ENCODE measurements at regions not wholly inside any gene's neighbourhood (a gene's known extent, or its start where the extent isn't known, plus 50 kb on each side); places are given as distances from the start of the nearest gene placed in this dataset.

GRCh38 chr6:37580176-37580955, 80.7 kb upstream of the CCDC167 start:
- CTCF ChIA-PET = interaction anchor here (0.7 to 3.0 kb wide), 6 partner anchors 11 to 111 kb away, joined by 3 to 11 read pairs (median 4); no protein-coding TSS in a partner anchor
- no peak for DNase-seq
- H3K4me1 Mint-ChIP-seq (ENCODE audit: low read depth) = no peaks in the 10 kb centered on the region
- intact Hi-C loops (cut with micrococcal nuclease) = loop anchor here (10.0 kb wide), 1 partner anchor 914 kb away; no protein-coding TSS in a partner anchor
- H3K9me3 Mint-ChIP-seq = no peaks in the 10 kb centered on the region
- H3K27me3 Mint-ChIP-seq = no peaks in the 10 kb centered on the region
- POLR2A ChIA-PET = no interaction called here
- no peaks in the 10 kb centered on the region for H3K36me3 Mint-ChIP-seq
- H3K4me3 Mint-ChIP-seq = no peak overlapping the region
- no peak overlapping the region for H3K27ac Mint-ChIP-seq

DNA sequence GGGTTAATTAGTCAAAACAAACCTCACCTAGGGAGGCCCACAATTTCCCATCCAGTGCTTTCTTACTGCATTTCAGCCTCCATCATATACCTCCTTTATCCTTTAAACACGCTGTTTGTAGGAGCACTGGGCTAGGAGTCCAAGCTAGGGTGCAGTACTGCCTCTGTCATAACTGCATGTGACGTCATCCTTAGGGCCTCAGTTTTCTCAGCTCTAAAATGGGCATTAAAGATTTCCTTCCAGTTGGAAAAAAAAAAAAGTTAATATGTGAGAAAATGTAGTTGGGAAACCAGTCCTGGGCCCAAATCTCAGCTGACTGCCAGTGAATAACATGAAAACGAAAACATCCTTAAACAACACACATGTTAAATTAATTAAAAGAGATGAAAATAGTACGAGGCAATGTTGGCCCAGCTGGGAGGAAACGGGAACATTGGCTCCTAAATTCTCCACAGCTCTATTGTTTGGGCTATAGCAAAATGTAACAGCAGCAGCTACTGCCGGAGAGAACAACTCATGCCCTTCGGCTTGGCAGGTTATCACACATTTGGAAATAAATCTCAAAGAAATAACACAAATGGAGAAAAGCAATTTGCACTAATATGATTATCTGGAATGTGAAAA, 79.9 kb upstream of the CCDC167 start:
- Mint-ChIP-seq H3K27me3 (no peaks in the 10 kb centered on the region), H3K36me3 (no peaks in the 10 kb centered on the region), H3K9me3 (no peaks in the 10 kb centered on the region), H3K4me3 (no peak overlapping the region), H3K27ac (no peak overlapping the region), H3K4me1 (ENCODE audit: low read depth) (no peaks in the 10 kb centered on the region)
- POLR2A ChIA-PET = no interaction called here
- CTCF ChIA-PET = interaction anchor here (0.7 to 3.0 kb wide), 5 partner anchors 74 to 112 kb away, joined by 3 to 11 read pairs (median 5); no protein-coding TSS in a partner anchor
- DNase-seq = no peak
- intact Hi-C loops (cut with micrococcal nuclease) = loop anchor here (10.0 kb wide), 2 partner anchors 195 to 915 kb away; no protein-coding TSS in a partner anchor

DNA sequence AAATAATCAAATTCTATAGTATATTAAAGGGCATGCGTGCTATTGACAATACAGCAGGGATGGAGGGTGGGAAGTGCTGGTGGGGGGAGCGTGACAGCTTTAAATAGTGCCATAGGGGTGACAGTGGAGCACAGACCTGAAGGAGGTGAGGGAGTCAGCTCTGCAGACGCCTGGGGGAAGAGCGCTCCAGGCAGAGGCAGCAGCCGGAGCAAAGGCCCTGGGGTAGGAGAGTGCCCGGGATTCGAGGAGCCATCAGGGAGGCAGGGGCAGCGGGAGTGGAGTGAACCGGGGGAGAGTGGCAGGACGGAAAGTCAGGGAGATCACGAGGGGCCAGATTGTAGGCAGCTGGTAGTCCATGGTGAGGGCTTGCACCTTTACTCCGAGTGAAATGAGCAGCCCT, 78.4 kb upstream of the CCDC167 start:
- intact Hi-C loops (cut with micrococcal nuclease) = loop anchor here (10.0 kb wide), 1 partner anchor 193 kb away; no protein-coding TSS in a partner anchor
- ChIA-PET CTCF (interaction anchor here (0.5 to 0.9 kb wide), 3 partner anchors 15 to 168 kb away, joined by 3 to 4 read pairs (median 3); no protein-coding TSS in a partner anchor), POLR2A (no interaction called here)
- no peak for DNase-seq
- no peak overlapping the region for H3K4me3 Mint-ChIP-seq
- H3K36me3 Mint-ChIP-seq = no peaks in the 10 kb centered on the region
- H3K4me1 Mint-ChIP-seq (ENCODE audit: low read depth) = no peaks in the 10 kb centered on the region
- H3K27ac Mint-ChIP-seq = no peak overlapping the region
- H3K9me3 Mint-ChIP-seq = no peaks in the 10 kb centered on the region
- no peaks in the 10 kb centered on the region for H3K27me3 Mint-ChIP-seq

DNA sequence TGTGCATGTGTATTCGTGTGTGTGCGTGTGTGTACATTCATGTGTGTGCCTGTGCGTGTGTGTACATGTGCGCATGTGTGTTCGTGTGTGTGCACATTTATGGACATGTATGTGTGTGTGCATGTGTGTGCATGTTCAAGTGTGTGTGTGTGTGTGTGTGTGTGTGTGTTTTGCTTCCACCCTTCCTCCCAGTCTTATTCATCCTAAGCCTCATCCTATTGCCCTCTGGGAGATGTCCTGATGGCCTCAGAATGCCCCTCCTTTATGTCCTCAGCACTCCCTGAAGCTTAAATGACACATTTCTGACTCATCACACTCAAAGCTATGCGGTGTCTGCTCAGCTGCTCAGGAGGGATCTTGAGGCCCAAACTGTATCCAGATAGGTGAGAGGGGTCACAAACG, 76.6 kb upstream of the CCDC167 start:
- DNase-seq = no peak
- Mint-ChIP-seq H3K4me3 (no peak overlapping the region), H3K36me3 (no peaks in the 10 kb centered on the region), H3K9me3 (no peaks in the 10 kb centered on the region), H3K27ac (no peak overlapping the region), H3K27me3 (no peaks in the 10 kb centered on the region), H3K4me1 (ENCODE audit: low read depth) (no peaks in the 10 kb centered on the region)
- ChIA-PET POLR2A (no interaction called here), CTCF (interaction anchor here (1.3 to 1.4 kb wide), 2 partner anchors 11 to 116 kb away, joined by 4 read pairs; no protein-coding TSS in a partner anchor)
- intact Hi-C loops (cut with micrococcal nuclease) = loop anchor here (10.0 kb wide), 1 partner anchor 192 kb away; no protein-coding TSS in a partner anchor

DNA sequence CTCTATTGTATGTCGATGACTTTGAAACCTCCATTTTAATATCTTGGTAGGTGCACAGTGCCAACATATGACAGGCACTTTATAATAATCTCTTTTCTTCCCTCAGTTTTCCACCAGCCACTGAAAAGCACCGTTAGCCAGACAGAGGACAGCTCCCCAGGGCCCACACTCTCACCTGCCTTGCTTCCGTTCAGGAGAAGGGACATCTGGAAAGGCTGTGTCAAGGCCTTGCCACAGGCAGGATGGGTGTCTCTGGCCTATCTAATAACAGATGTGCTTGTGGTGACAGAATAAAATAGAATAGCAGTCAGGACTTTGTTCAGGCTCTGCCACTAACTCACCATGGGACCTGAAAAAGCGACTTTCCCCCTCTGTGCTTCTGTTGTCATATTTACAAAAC, 75.5 kb upstream of the CCDC167 start:
- no peaks in the 10 kb centered on the region for H3K9me3 Mint-ChIP-seq
- no peaks in the 10 kb centered on the region for H3K36me3 Mint-ChIP-seq
- no peaks in the 10 kb centered on the region for H3K27me3 Mint-ChIP-seq
- intact Hi-C loops (cut with micrococcal nuclease) = loop anchor here (10.0 kb wide), 1 partner anchor 190 kb away; no protein-coding TSS in a partner anchor
- no peak overlapping the region for H3K4me3 Mint-ChIP-seq
- H3K4me1 Mint-ChIP-seq (ENCODE audit: low read depth) = no peaks in the 10 kb centered on the region
- no peak overlapping the region for H3K27ac Mint-ChIP-seq
- ChIA-PET POLR2A (no interaction called here), CTCF (no interaction called here)
- no peak for DNase-seq

- H3K4me1 Mint-ChIP-seq (ENCODE audit: low read depth) = no peaks in the 10 kb centered on the region
- intact Hi-C loops (cut with micrococcal nuclease) = loop anchor here (10.0 kb wide), 1 partner anchor 188 kb away; no protein-coding TSS in a partner anchor
- H3K9me3 Mint-ChIP-seq = no peaks in the 10 kb centered on the region
- POLR2A ChIA-PET = no interaction called here
- no peak overlapping the region for H3K27ac Mint-ChIP-seq
- H3K27me3 Mint-ChIP-seq = no peaks in the 10 kb centered on the region
- no peak for DNase-seq
- no peak overlapping the region for H3K4me3 Mint-ChIP-seq
- H3K36me3 Mint-ChIP-seq = no peaks in the 10 kb centered on the region
- CTCF ChIA-PET = no interaction called here
Measured at GRCh38 chr6:37572334-37572733, 72.6 kb upstream of the CCDC167 start.

DNA sequence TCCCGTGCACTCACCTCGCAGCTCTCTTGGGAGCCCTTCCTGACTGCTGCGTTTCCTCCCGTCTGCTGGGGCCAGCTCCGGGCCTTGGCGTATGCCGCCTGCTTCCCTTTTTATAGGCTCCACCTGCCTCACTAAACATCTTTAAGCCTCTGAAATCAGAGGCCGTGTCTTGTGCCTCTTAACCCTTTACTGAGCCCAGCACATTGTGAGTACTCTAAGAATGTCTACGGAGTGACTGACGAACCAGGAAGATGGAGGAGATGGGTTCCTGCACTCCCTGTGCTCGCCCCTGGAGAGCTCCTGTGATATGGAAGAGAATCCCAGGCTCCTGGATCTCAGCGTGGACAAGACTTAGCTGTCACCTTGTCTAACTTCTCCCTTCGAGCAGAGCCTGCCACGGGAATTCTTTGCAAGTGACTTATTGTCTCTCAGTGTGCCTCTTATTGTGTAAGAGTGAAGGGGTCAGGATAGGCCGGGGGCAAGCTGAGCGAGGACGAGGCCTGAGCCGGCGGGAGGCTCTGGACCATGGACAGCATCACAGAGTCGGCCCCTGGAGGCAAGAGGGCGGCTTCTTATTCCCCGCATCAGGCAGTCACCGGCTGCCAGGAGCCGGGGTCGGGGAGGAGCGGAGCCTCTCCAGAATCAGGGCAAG, 70.9 kb upstream of the CCDC167 start:
- H3K4me1 Mint-ChIP-seq (ENCODE audit: low read depth) = peaks cover 3% of the 10 kb centered on the region
- no peaks in the 10 kb centered on the region for H3K36me3 Mint-ChIP-seq
- no peaks in the 10 kb centered on the region for H3K9me3 Mint-ChIP-seq
- no peaks in the 10 kb centered on the region for H3K27me3 Mint-ChIP-seq
- no peak overlapping the region for H3K27ac Mint-ChIP-seq
- CTCF ChIA-PET = interaction anchor here (1.4 to 1.8 kb wide), 3 partner anchors 86 to 121 kb away, joined by 3 to 4 read pairs (median 4); no protein-coding TSS in a partner anchor
- POLR2A ChIA-PET = no interaction called here
- H3K4me3 Mint-ChIP-seq = no peak overlapping the region
- intact Hi-C loops (cut with micrococcal nuclease) = loop anchor here (10.0 kb wide), 1 partner anchor 186 kb away; no protein-coding TSS in a partner anchor
- DNase-seq = no peak

DNA sequence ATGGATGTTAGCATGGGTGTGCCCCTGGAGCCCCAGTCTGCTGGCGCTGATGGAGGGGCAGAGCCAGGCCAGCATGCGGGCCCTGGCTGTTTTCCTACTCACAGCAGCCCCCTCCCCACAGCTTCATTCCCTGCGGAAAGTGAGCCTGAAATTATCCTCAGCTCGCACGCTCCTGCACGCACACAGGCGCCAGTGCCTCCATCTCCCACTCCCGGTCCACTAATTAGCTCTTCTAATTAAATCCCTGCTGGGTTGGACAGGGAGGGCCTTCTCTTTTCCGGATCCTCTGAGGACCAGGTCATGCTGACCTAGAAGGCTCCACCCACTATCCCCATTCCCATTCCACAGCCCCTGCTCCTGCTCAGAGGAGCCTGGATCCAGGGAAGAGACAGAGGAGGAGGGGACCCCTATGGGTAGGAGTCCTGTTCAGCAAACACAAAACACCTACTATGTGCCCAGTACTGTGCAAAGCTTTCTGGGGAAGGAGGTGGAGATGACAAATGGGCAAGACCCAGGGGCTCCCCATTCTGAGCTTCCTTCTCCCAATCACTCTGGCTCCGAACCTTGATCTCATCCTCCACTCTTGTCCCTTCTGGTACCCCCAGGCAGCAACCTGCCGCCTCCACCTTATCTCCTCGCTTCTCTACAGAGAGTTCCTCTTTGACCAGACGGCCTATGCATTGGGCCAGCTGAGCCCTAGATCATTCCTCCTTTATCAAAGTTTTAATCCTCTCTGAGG, 70.2 kb upstream of the CCDC167 start:
- Mint-ChIP-seq H3K27me3 (no peaks in the 10 kb centered on the region), H3K27ac (no peak overlapping the region), H3K4me1 (ENCODE audit: low read depth) (peaks cover 5% of the 10 kb centered on the region), H3K9me3 (no peaks in the 10 kb centered on the region), H3K36me3 (no peaks in the 10 kb centered on the region), H3K4me3 (no peak overlapping the region)
- ChIA-PET CTCF (interaction anchor here (0.9 to 1.8 kb wide), 3 partner anchors 10 to 122 kb away, joined by 3 to 4 read pairs (median 3); no protein-coding TSS in a partner anchor), POLR2A (no interaction called here)
- intact Hi-C loops (cut with micrococcal nuclease) = loop anchor here (5.0 to 10.0 kb wide), 2 partner anchors 122 to 185 kb away; no protein-coding TSS in a partner anchor
- no peak for DNase-seq

DNA sequence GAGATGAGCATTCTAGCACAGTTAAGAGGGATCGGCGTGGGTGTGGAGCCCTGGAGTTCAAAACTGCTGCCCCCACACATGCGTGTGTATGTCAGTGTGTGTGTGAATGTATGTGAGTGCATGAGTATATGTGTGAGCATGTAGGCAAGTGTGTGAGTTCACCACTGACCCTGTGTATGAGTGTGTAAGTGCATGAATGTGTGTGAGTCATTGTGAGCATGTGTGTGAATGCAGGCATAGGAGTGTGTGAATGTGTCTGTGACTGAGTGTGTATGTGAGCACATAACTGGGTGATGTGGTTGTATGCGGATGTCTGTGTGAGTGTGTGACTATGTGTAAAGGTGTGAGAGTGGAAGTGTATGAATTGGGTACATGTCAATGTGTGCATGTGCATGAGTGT, 69.6 kb upstream of the CCDC167 start:
- DNase-seq = no peak
- H3K9me3 Mint-ChIP-seq = no peaks in the 10 kb centered on the region
- no peaks in the 10 kb centered on the region for H3K36me3 Mint-ChIP-seq
- H3K27ac Mint-ChIP-seq = no peak overlapping the region
- CTCF ChIA-PET = interaction anchor here (0.9 to 1.8 kb wide), 2 partner anchors 11 to 123 kb away, joined by 3 to 4 read pairs; no protein-coding TSS in a partner anchor
- H3K4me1 Mint-ChIP-seq (ENCODE audit: low read depth) = peaks cover 5% of the 10 kb centered on the region
- no peak overlapping the region for H3K4me3 Mint-ChIP-seq
- intact Hi-C loops (cut with micrococcal nuclease) = loop anchor here (5.0 kb wide), 1 partner anchor 123 kb away; no protein-coding TSS in a partner anchor
- no peaks in the 10 kb centered on the region for H3K27me3 Mint-ChIP-seq
- POLR2A ChIA-PET = no interaction called here

DNA sequence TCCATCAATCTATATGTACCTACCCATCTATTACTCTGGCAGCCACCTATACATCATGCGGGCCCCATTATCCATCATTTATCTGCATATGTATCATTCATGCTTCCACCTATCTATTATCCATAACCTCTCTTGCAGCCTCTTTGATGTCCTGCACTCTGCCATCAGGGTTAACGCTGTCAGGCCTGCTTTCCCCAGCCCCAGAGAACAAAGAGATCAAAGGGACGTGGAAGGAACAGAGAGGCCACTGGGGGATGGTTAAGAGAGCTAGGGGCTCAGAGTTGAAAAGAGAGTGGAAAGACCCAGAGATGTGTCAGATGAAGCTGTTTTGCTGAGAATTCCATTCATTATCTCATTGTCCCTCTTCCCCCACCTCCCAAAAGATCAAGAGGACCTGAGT, 67.3 kb upstream of the CCDC167 start:
- H3K4me1 Mint-ChIP-seq (ENCODE audit: low read depth) = peaks cover 5% of the 10 kb centered on the region
- H3K36me3 Mint-ChIP-seq = no peaks in the 10 kb centered on the region
- no peak overlapping the region for H3K4me3 Mint-ChIP-seq
- CTCF ChIA-PET = interaction anchor here (0.6 to 4.6 kb wide), 14 partner anchors 12 to 241 kb away, joined by 3 to 43 read pairs (median 8); no protein-coding TSS in a partner anchor
- DNase-seq = no peak
- POLR2A ChIA-PET = interaction anchor here (1.1 kb wide), 1 partner anchor 83 kb away, joined by 3 read pairs; no protein-coding TSS in a partner anchor
- intact Hi-C loops (cut with micrococcal nuclease) = loop anchor here (1.0 to 5.0 kb wide), 2 partner anchors 83 to 125 kb away; no protein-coding TSS in a partner anchor
- H3K27me3 Mint-ChIP-seq = no peaks in the 10 kb centered on the region
- H3K9me3 Mint-ChIP-seq = no peaks in the 10 kb centered on the region
- H3K27ac Mint-ChIP-seq = no peak overlapping the region
